ENCODE measurements at regions not wholly inside any gene's neighbourhood (a gene's known extent, or its start where the extent isn't known, plus 50 kb on each side); places are given as distances from the start of the nearest gene placed in this dataset.
"Not testable (repeated sequence)": the region's sequence is repeated elsewhere in the genome, so short reads cannot be mapped to it uniquely, and the experiment has no call there.

DNA sequence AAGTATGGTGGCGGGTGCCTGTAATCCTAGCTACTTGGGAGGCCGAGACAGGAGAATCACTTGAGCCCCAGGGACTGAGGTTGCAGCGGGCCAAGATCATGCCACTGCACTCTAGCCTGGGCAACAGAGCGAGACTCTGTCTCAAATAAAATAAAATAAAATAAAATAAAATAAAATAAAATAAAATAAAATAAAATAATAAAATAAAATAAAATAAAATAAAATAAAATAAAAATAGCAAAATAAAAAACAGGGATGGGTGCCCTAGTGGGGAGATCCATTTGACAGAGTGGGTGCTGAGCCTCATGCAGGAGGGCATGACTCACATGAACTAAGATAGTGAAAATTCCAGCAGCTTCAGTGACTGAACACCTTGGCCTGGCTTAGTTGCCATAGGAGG lies 460.7 kb downstream of the PLPP3 start:
- not testable (repeated sequence) for DNase-seq (ENCODE audit: low read depth)

GRCh38 chr1:56115701-56116100 lies 463.7 kb downstream of the PLPP3 start:
- DNase-seq (ENCODE audit: low read depth): no peak

GRCh38 chr1:56113679-56114078 lies 465.7 kb downstream of the PLPP3 start:
- no peak for DNase-seq (ENCODE audit: low read depth)

GRCh38 chr1:56107275-56107638 lies 472.1 kb downstream of the PLPP3 start:
- no peak for DNase-seq (ENCODE audit: low read depth)

- no peak for DNase-seq (ENCODE audit: low read depth)
These were observed 472.7 kb downstream of the PLPP3 start for GRCh38 chr1:56106531-56107274.

- no peak for DNase-seq (ENCODE audit: low read depth)
These were observed 474.0 kb downstream of the PLPP3 start for GRCh38 chr1:56105397-56105796.

- no peak for DNase-seq (ENCODE audit: low read depth)
These were observed 479.5 kb downstream of the PLPP3 start for GRCh38 chr1:56099766-56100265.

- peak; percentile 88 for DNase-seq (ENCODE audit: low read depth)
These were observed 480.4 kb downstream of the PLPP3 start for GRCh38 chr1:56098946-56099345.

DNA sequence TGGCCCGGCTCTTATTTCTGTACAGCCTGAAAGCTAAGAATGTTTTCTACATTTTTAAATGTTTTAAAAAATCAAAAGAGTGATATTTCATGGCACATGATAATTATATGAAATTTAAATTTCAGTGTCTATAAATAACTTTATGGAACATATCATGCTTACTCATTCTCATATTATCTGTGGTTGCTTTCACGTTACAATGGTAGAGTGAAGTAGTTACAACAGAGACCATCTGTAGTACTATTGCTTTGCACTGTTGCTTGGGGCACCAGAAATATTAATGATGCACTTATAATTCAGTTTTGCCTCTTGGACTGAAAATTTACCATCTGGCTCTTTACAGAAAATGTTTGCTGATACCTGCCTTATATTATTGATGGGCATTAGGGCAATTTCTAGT lies 481.6 kb downstream of the PLPP3 start:
- DNase-seq (ENCODE audit: low read depth): no peak

DNA sequence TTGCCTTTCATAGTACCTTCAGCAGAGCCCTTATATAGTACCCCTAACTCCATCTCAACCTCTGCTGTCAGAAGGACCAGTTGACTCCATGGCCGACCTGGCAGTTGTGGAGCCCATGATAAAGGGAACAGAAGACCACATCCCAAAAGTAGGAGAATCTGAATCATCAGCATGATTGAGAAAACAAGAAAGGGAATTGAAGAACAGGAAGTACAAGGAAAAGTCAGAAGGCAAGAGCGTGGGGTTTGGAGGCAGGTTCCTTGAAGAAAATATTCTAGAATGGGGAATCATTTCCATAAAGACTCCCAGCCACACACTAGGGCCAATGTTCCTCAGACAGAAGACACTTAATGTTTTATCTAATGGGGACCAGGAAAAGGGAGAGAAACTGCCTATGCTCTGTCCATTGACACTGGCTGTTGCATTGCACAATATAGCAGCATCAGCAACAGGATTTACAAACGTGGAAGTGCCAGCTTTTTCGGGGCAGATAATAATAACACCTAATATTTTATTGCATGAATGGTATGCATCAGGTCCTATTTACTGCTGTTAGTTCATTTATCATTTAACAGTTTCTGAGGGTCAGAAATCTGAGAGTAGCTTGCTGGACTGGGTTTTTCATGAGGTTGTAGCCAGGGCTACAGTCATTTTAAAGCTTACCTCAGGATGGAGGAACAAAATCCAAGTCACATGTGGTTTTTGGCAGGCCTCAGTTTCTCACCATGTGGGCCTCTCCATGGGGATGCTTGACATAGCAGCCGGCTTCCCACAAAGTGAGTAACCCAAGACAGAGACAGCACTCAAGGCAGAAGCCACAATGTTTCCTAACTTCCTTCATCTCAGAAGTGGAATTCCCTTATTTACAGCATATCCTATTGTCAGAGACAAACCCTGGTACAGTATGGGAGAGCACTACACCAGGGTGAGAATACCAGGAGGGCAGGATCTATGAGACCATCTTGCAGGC lies 483.4 kb downstream of the PLPP3 start:
- DNase-seq (ENCODE audit: low read depth): peak; percentile 94

- no peak for DNase-seq (ENCODE audit: low read depth)
These were observed 485.2 kb downstream of the PLPP3 start for GRCh38 chr1:56094168-56094567.

DNA sequence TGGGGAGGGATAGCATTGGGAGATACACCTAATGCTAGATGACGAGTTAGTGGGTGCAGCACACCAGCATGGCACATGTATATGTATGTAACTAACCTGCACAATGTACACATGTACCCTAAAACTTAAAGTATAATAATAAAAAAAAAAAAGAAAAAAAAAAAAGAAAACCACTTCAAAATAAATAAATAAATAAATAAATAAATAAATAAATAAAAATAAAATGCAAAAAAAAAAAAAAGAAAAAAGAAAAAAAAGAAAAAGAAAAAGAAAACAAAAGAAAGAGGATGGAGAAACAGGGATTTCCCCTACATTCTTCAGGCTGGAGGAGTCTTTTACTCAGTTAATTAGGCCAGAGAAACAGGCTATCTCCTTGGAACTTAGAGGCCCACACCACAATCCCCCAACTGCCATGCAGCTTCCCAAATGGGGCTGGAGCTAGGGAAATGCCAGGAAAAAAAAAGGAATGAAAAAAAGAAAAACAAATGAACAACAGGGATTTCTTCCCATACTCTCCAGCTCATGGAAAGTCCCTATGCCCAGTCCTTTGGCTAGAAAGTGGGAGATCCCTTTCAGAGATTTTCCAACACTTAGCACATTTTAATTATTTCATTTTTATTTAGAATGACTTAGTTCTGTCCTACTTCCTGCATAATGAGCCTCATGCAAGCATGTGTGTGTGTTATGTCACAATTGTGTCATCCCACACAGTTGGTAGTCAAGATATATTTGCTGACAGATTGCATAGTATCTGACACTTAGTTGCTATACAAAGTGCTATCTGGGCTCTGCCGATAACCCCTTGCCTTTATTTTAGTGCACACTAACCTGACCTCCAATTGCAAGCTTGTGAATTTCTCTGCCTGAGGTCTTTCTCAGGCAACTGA lies 486.4 kb downstream of the PLPP3 start:
- DNase-seq (ENCODE audit: low read depth): no peak

GRCh38 chr1:56089826-56090225 lies 489.5 kb downstream of the PLPP3 start:
- DNase-seq (ENCODE audit: low read depth): not testable (repeated sequence)

DNA sequence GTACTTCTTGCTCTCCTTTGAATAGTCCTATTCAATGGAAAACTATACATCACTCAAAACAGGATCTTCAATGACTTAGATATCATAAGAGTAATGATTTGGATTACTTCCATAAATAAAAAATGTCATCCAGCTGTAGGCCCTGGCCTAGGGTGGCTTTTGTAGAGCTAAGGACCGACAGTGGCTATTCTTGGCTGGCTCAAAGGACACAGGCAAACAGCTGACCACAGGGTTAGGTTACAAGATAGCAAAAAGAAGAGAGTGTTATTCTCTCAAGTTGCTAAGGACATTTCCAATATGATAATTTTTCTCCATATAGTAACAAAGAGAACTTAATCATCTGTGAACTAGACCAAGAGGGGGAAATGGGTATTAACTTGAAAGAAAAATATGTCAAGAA lies 495.1 kb downstream of the PLPP3 start:
- no peak for DNase-seq (ENCODE audit: low read depth)

DNA sequence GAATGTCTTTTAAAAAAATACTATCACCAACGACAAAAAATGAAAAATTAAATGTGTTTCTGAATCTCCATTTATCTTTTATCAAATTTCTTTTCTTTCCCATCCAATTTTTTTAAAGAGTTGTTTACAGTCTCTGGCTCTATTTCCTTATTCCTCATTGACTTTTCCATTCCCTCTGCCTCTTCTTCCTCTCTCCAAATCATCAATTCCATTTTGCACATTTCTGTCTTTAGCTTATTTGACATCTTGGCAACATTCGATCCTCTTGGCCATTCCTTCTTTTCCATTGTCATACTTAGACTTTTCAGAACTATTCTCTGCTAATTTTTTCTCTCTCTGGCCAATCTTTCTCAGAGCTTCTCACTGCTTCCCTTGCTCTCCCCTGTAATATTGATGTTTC lies 497.6 kb downstream of the PLPP3 start:
- no peak for DNase-seq (ENCODE audit: low read depth)

DNA sequence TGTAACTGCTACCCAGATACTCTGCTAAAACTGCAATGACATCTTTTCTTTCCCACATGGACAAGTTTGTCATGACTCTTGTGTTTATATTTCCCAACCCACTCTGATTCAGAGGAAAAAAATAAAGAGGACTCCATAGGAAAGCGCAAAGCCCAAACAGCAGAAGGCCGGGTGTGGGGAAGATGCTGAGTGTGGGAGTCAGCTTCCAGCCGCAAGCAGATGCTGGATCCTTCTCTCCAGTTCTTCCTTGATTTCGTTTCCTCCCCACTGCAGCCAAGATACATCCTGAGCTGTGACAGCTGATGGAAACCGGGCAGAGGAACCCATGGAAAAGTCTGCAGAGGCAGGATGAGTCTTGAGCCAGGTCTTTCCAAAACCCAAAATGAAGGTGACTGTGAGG lies 498.2 kb downstream of the PLPP3 start:
- peak; percentile 87 for DNase-seq (ENCODE audit: low read depth)

- no peak for DNase-seq (ENCODE audit: low read depth)
These were observed 499.2 kb downstream of the PLPP3 start for GRCh38 chr1:56080123-56080522.

- DNase-seq (ENCODE audit: low read depth): no peak
These were observed 500.0 kb downstream of the PLPP3 start for GRCh38 chr1:56079391-56079790.

DNA sequence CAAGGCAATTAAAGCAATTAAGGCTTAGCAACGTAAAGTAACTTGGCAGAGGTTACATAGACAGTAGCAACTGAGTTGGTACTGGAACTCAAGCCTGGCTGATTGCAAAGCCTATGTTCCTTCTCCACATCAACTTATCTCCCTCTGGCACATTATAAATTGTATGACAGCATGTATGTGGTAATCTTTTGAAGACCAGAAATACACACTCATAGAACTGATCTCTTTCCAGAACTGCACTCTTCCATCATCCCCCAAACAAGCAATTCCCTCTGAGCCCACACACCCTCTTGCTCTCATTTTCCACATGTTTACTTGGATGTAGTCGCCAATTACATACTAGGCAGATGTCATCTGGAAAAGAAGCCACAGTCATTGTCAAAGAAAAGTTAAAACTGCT lies 502.2 kb downstream of the PLPP3 start:
- DNase-seq (ENCODE audit: low read depth): peak; percentile 49

GRCh38 chr1:56074007-56074651 lies 505.2 kb downstream of the PLPP3 start:
- peak; percentile 87 for DNase-seq (ENCODE audit: low read depth)

DNA sequence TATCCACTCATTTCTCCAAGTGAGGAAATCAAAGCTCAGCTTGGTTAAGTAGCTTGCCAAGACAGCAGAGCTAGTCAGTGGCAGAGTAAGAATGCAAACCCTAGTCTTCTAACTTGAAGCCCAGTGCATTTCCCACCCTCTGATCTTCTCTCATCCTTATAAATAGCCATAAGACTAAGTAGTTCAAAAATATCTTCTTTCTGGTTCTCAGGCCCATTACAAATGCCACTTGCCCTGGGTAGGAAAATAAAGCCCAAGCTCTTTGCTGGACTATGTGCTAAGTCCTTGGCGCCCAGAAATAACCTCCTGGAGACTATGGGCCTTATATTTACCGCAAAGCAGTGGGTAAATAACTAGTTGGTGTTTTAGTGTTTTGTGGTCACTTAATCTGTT lies 505.8 kb downstream of the PLPP3 start:
- DNase-seq (ENCODE audit: low read depth): peak; percentile 50

DNA sequence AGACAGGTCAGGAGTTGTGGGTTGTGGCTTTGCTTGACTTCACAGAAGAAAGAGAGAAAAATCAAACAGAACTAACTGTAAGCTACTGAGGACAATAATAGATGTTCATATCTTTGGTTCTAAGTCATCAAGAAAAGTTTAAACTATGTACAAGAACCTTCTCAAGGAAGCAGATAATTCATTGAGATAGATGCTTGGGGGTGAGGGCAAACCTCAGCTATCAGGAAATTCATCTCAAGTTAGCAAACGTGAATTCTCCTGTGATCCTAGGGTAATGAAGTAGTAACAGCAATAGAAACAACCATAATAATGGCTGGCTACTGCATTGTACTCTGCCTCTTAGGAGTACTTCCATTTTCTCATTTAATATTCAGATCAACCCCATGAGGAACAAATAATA lies 506.2 kb downstream of the PLPP3 start:
- no peak for DNase-seq (ENCODE audit: low read depth)

Data from stromal cell of bone marrow (primary cell).